PC-3 (cell line): ENCODE measurements at regions not wholly inside any gene's neighbourhood (a gene's known extent, or its start where the extent isn't known, plus 50 kb on each side); places are given as distances from the start of the nearest gene placed in this dataset.

Experiments used
- CTCF ChIP-seq: fragments of 300-600 bp; sonication (generic); conservative IDR thresholded peaks from 2 replicates; pipeline ENCODE4 v1.5.1; 2017; ENCODE audit warnings: antibody characterized with exemption, low read depth, mild to moderate bottlenecking, low read length
- EZH2 ChIP-seq: fragments of 300-600 bp; sonication (generic); IDR thresholded peaks from one replicate; pipeline ENCODE4 v1.6.1; 2017; ENCODE audit warnings: antibody characterized with exemption, mild to moderate bottlenecking, low read length; ENCODE audit not compliant: unreplicated experiment
- EZH2phosphoT487 ChIP-seq: fragments of 300-600 bp; sonication (generic); IDR thresholded peaks from 2 replicates; pipeline ENCODE4 v1.6.1; 2018; ENCODE audit warnings: mild to moderate bottlenecking, antibody characterized with exemption, low read length, borderline replicate concordance

GRCh38 chr15:81475926-81476325 lies 101.9 kb upstream of the TMC3 start:
- TF ChIP-seq CTCF (no peak), EZH2 (no peak), EZH2phosphoT487 (no peak)
